ENCODE measurements at regions not wholly inside any gene's neighbourhood (a gene's known extent, or its start where the extent isn't known, plus 50 kb on each side); places are given as distances from the start of the nearest gene placed in this dataset.

GRCh38 chr5:148708854-148709253 lies 54.5 kb upstream of the HTR4 start:
- DNase-seq (ENCODE audit: extremely low spot score) = no peak
- CTCF ChIA-PET = no interaction called here
- no peak for TF ChIP-seq LEF1 (IDR thresholded peaks at IDR 0.05; ENCODE audit: borderline replicate concordance)
- TF ChIP-seq PKNOX1 (IDR thresholded peaks at IDR 0.05) = no peak
- no peak for TF ChIP-seq CTBP1 (IDR thresholded peaks at IDR 0.05; ENCODE audit: borderline replicate concordance)
- TF ChIP-seq SUZ12 (IDR thresholded peaks at IDR 0.05) = no peak
- TF ChIP-seq ARNT (IDR thresholded peaks at IDR 0.05) = no peak
- TF ChIP-seq L3MBTL2 (conservative IDR thresholded peaks at IDR 0.05) = no peak
- TF ChIP-seq FOXA1 (IDR thresholded peaks at IDR 0.05) = no peak
- no peak for TF ChIP-seq ZNF384 (IDR thresholded peaks at IDR 0.05)
- TF ChIP-seq FOXM1 (IDR thresholded peaks at IDR 0.05; ENCODE audit: borderline replicate concordance) = no peak
- no peak for TF ChIP-seq FOXK2 (IDR thresholded peaks at IDR 0.05)
- TF ChIP-seq TARDBP (IDR thresholded peaks at IDR 0.05) = no peak
- TF ChIP-seq ELF4 (IDR thresholded peaks at IDR 0.05) = no peak
- no peak for TF ChIP-seq SP1 (IDR thresholded peaks at IDR 0.05)
- TF ChIP-seq NFRKB (IDR thresholded peaks at IDR 0.05) = no peak
- no peak for TF ChIP-seq HDGF (IDR thresholded peaks at IDR 0.05; ENCODE audit: borderline replicate concordance)
- TF ChIP-seq BHLHE40 (IDR thresholded peaks at IDR 0.05; ENCODE audit: borderline replicate concordance) = no peak
- POLR2A ChIA-PET = no interaction called here

GRCh38 chr5:148711961-148712360 lies 57.6 kb upstream of the HTR4 start:
- CTCF ChIA-PET = no interaction called here
- no peak for DNase-seq (ENCODE audit: extremely low spot score)
- TF ChIP-seq ARNT (IDR thresholded peaks at IDR 0.05) (no peak), FOXM1 (IDR thresholded peaks at IDR 0.05; ENCODE audit: borderline replicate concordance) (no peak), LEF1 (IDR thresholded peaks at IDR 0.05; ENCODE audit: borderline replicate concordance) (no peak), L3MBTL2 (conservative IDR thresholded peaks at IDR 0.05) (no peak), FOXA1 (IDR thresholded peaks at IDR 0.05) (no peak)
- POLR2A ChIA-PET = no interaction called here

- ChIA-PET CTCF (interaction anchor here (0.7 to 1.6 kb wide), 2 partner anchors 17 to 32 kb away, joined by 3 to 8 read pairs; no protein-coding TSS in a partner anchor), POLR2A (no interaction called here)
- TF ChIP-seq ELF4 (IDR thresholded peaks at IDR 0.05) = no peak
- no peak for TF ChIP-seq ZNF384 (IDR thresholded peaks at IDR 0.05)
- no peak for TF ChIP-seq FOXA1 (IDR thresholded peaks at IDR 0.05)
- no peak for TF ChIP-seq NFRKB (IDR thresholded peaks at IDR 0.05)
- no peak for TF ChIP-seq HDGF (IDR thresholded peaks at IDR 0.05; ENCODE audit: borderline replicate concordance)
- no peak for TF ChIP-seq FOXK2 (IDR thresholded peaks at IDR 0.05)
- TF ChIP-seq TARDBP (IDR thresholded peaks at IDR 0.05) = no peak
- TF ChIP-seq BHLHE40 (IDR thresholded peaks at IDR 0.05; ENCODE audit: borderline replicate concordance) = no peak
- TF ChIP-seq L3MBTL2 (conservative IDR thresholded peaks at IDR 0.05) = no peak
- DNase-seq (ENCODE audit: extremely low spot score) = no peak
Observed at GRCh38 chr5:148713735-148714508, 59.6 kb upstream of the HTR4 start.

- CTCF ChIA-PET = no interaction called here
- no peak for DNase-seq (ENCODE audit: extremely low spot score)
- POLR2A ChIA-PET = no interaction called here
- TF ChIP-seq L3MBTL2 (conservative IDR thresholded peaks at IDR 0.05) = no peak
- TF ChIP-seq BHLHE40 (IDR thresholded peaks at IDR 0.05; ENCODE audit: borderline replicate concordance) = no peak
- TF ChIP-seq TARDBP (IDR thresholded peaks at IDR 0.05) = no peak
- no peak for TF ChIP-seq CTBP1 (IDR thresholded peaks at IDR 0.05; ENCODE audit: borderline replicate concordance)
- no peak for TF ChIP-seq LEF1 (IDR thresholded peaks at IDR 0.05; ENCODE audit: borderline replicate concordance)
- no peak for TF ChIP-seq FOXA1 (IDR thresholded peaks at IDR 0.05)
Observed at GRCh38 chr5:148716716-148717115, 62.4 kb upstream of the HTR4 start.

GRCh38 chr5:148717668-148718067 lies 63.3 kb upstream of the HTR4 start:
- no peak for TF ChIP-seq L3MBTL2 (conservative IDR thresholded peaks at IDR 0.05)
- POLR2A ChIA-PET = no interaction called here
- CTCF ChIA-PET = no interaction called here
- DNase-seq (ENCODE audit: extremely low spot score) = no peak

GRCh38 chr5:148719605-148720004 lies 65.3 kb upstream of the HTR4 start:
- CTCF ChIA-PET = interaction anchor here (1.2 to 2.4 kb wide), 2 partner anchors 11 kb away, joined by 5 to 9 read pairs; no protein-coding TSS in a partner anchor
- POLR2A ChIA-PET = no interaction called here
- TF ChIP-seq FOXA1 (IDR thresholded peaks at IDR 0.05) = no peak
- no peak for TF ChIP-seq FOXM1 (IDR thresholded peaks at IDR 0.05; ENCODE audit: borderline replicate concordance)
- TF ChIP-seq ZNF384 (IDR thresholded peaks at IDR 0.05) = no peak
- TF ChIP-seq LEF1 (IDR thresholded peaks at IDR 0.05; ENCODE audit: borderline replicate concordance) = no peak
- no peak for TF ChIP-seq ARNT (IDR thresholded peaks at IDR 0.05)
- no peak for TF ChIP-seq SP1 (IDR thresholded peaks at IDR 0.05)
- no peak for TF ChIP-seq PKNOX1 (IDR thresholded peaks at IDR 0.05)
- TF ChIP-seq L3MBTL2 (conservative IDR thresholded peaks at IDR 0.05) = no peak
- TF ChIP-seq CTBP1 (IDR thresholded peaks at IDR 0.05; ENCODE audit: borderline replicate concordance) = no peak
- TF ChIP-seq HDGF (IDR thresholded peaks at IDR 0.05; ENCODE audit: borderline replicate concordance) = no peak
- no peak for TF ChIP-seq SUZ12 (IDR thresholded peaks at IDR 0.05)
- no peak for TF ChIP-seq NFRKB (IDR thresholded peaks at IDR 0.05)
- TF ChIP-seq TARDBP (IDR thresholded peaks at IDR 0.05) = no peak
- TF ChIP-seq BHLHE40 (IDR thresholded peaks at IDR 0.05; ENCODE audit: borderline replicate concordance) = no peak
- no peak for TF ChIP-seq ELF4 (IDR thresholded peaks at IDR 0.05)
- TF ChIP-seq FOXK2 (IDR thresholded peaks at IDR 0.05) = no peak
- DNase-seq (ENCODE audit: extremely low spot score) = no peak

- TF ChIP-seq NFRKB (IDR thresholded peaks at IDR 0.05) (no peak), FOXK2 (IDR thresholded peaks at IDR 0.05) (no peak), ARNT (IDR thresholded peaks at IDR 0.05) (no peak), LEF1 (IDR thresholded peaks at IDR 0.05; ENCODE audit: borderline replicate concordance) (no peak), L3MBTL2 (conservative IDR thresholded peaks at IDR 0.05) (no peak), TARDBP (IDR thresholded peaks at IDR 0.05) (no peak), ELF4 (IDR thresholded peaks at IDR 0.05) (no peak)
- POLR2A ChIA-PET = no interaction called here
- DNase-seq (ENCODE audit: extremely low spot score) = no peak
- CTCF ChIA-PET = interaction anchor here (1.1 to 2.4 kb wide), 2 partner anchors 11 to 315 kb away, joined by 3 to 9 read pairs; no protein-coding TSS in a partner anchor
Observed at GRCh38 chr5:148720257-148720656, 65.9 kb upstream of the HTR4 start.

Measured in HEK293T (cell line).